Trophoblast cell (in vitro differentiated cells and primary cell): ENCODE measurements at regions not wholly inside any gene's neighbourhood (a gene's known extent, or its start where the extent isn't known, plus 50 kb on each side); places are given as distances from the start of the nearest gene placed in this dataset.

Experiments used
- DNase-seq, 2 donors: peaks; one replicate each; pipeline ENCODE4 v3.0.0-alpha.2; 2016
- H2AFZ ChIP-seq: 2 replicates; pipeline ENCODE4 v1.6.1; 2013; ENCODE audit warnings: low read length, moderate library complexity, mild to moderate bottlenecking; ENCODE audit not compliant: insufficient read depth, poor library complexity
- H2AK5ac ChIP-seq: 2 replicates; pipeline ENCODE4 v1.6.1; 2013; ENCODE audit warnings: mild to moderate bottlenecking, low read length
- H2BK120ac ChIP-seq: 2 replicates; pipeline ENCODE4 v1.6.1; 2013; ENCODE audit warnings: low read length, mild to moderate bottlenecking, moderate library complexity; ENCODE audit not compliant: insufficient read depth, poor library complexity
- H2BK12ac ChIP-seq: 2 replicates; pipeline ENCODE4 v1.6.1; 2013; ENCODE audit warnings: mild to moderate bottlenecking, low read length, moderate library complexity
- H2BK5ac ChIP-seq: 2 replicates; pipeline ENCODE4 v1.6.1; 2013; ENCODE audit warnings: low read length, low read depth, moderate library complexity, mild to moderate bottlenecking; ENCODE audit not compliant: poor library complexity
- H3K14ac ChIP-seq: 2 replicates; pipeline ENCODE4 v1.6.1; 2013; ENCODE audit warnings: mild to moderate bottlenecking, low read length
- H3K18ac ChIP-seq: 2 replicates; pipeline ENCODE4 v1.6.1; 2013; ENCODE audit warnings: mild to moderate bottlenecking, low read length
- H3K23ac ChIP-seq: 2 replicates; pipeline ENCODE4 v1.6.1; 2013; ENCODE audit warnings: low read length
- H3K27ac ChIP-seq: 2 replicates; pipeline ENCODE4 v1.5.1; 2013; ENCODE audit warnings: low read depth, mild to moderate bottlenecking, inconsistent platforms, low read length, moderate library complexity
- H3K27me3 ChIP-seq: 2 replicates; pipeline ENCODE4 v1.6.1; 2013; ENCODE audit warnings: inconsistent platforms, mild to moderate bottlenecking, low read length, moderate library complexity; ENCODE audit not compliant: insufficient read depth
- H3K36me3 ChIP-seq, 2 experiments: 1 replicate in 1 of 2; 2 replicates in 1 of 2; pipeline ENCODE4 v1.6.1; 2013; ENCODE audit warnings: low read length in 2 of 2, mild to moderate bottlenecking in 2 of 2, moderate library complexity in 1 of 2; ENCODE audit not compliant: insufficient read depth in 2 of 2, control insufficient read depth in 1 of 2
- H3K4ac ChIP-seq: 2 replicates; pipeline ENCODE4 v1.6.1; 2013; ENCODE audit warnings: low read depth, mild to moderate bottlenecking, low read length, moderate library complexity
- H3K4me1 ChIP-seq, 2 experiments: 1 replicate in 1 of 2; 2 replicates in 1 of 2; pipeline ENCODE4 v1.6.1; 2013; ENCODE audit warnings: low read length in 2 of 2, mild to moderate bottlenecking in 2 of 2, moderate library complexity in 1 of 2; ENCODE audit not compliant: insufficient read depth in 2 of 2, control insufficient read depth in 1 of 2
- H3K4me2 ChIP-seq: 2 replicates; pipeline ENCODE4 v1.6.1; 2013; ENCODE audit warnings: inconsistent platforms, mild to moderate bottlenecking, low read length, moderate library complexity
- H3K4me3 ChIP-seq: 2 replicates; pipeline ENCODE4 v1.5.1; 2013; ENCODE audit warnings: mild to moderate bottlenecking, low read depth, low read length, inconsistent platforms
- H3K79me1 ChIP-seq: one replicate; pipeline ENCODE4 v1.6.1; 2013; ENCODE audit warnings: low read length
- H3K79me2 ChIP-seq: 2 replicates; pipeline ENCODE4 v1.6.1; 2013; ENCODE audit warnings: low read length, mild to moderate bottlenecking; ENCODE audit not compliant: control insufficient read depth, insufficient read depth, poor library complexity
- H3K9ac ChIP-seq: 2 replicates; pipeline ENCODE4 v1.6.1; 2013; ENCODE audit warnings: mild to moderate bottlenecking, low read length
- H3K9me3 ChIP-seq: 2 replicates; pipeline ENCODE4 v1.6.1; 2013; ENCODE audit warnings: low read depth, mild to moderate bottlenecking, control low read depth, inconsistent platforms, low read length; ENCODE audit not compliant: insufficient read depth
- H4K12ac ChIP-seq: 2 replicates; pipeline ENCODE4 v1.6.1; 2013; ENCODE audit warnings: low read depth, mild to moderate bottlenecking, low read length, moderate library complexity
- H4K8ac ChIP-seq: 2 replicates; pipeline ENCODE4 v1.6.1; 2013; ENCODE audit warnings: low read depth, mild to moderate bottlenecking, low read length, moderate library complexity
- H4K91ac ChIP-seq: one replicate; pipeline ENCODE4 v1.6.1; 2013; ENCODE audit warnings: low read depth, mild to moderate bottlenecking, low read length, moderate library complexity
- WGBS: extraction: QIAGEN DNeasy Blood & Tissue Kit; methylation state at CpG from one replicate; pipeline ENCODE4 v1.1.7; 2013; ENCODE audit warnings: missing lambda C conversion rate; ENCODE audit not compliant: insufficient read length, insufficient coverage; ENCODE audit errors: extremely low coverage; 5-methylcytosine and 5-hydroxymethylcytosine counted together

GRCh38 chr15:62578546-62578945 lies 413.5 kb upstream of the C2CD4B start:
- H3K4me2 ChIP-seq: no peak overlapping the region
- DNase-seq: no peak
- no peak overlapping the region for H3K4me3 ChIP-seq
- H2AK5ac ChIP-seq: no peak overlapping the region
- no peaks in the 10 kb centered on the region for H3K79me1 ChIP-seq
- whole genome bisulfite sequencing: no CpG with 5 or more reads among the region's 6 CpGs
- no peak overlapping the region for H2AFZ ChIP-seq
- H3K27ac ChIP-seq: no peak overlapping the region
- H3K9ac ChIP-seq: no peak overlapping the region
- no peak overlapping the region for H2BK5ac ChIP-seq
- H4K91ac ChIP-seq: no peak overlapping the region
- H2BK12ac ChIP-seq: no peak overlapping the region
- no peak overlapping the region for H3K23ac ChIP-seq
- no peaks in the 10 kb centered on the region for H3K27me3 ChIP-seq
- no peak overlapping the region for H3K18ac ChIP-seq
- no peak overlapping the region for H4K12ac ChIP-seq
- H3K4me1 ChIP-seq: no peaks in the 10 kb centered on the region
- H3K9me3 ChIP-seq: no peaks in the 10 kb centered on the region
- H4K8ac ChIP-seq: no peak overlapping the region
- no peak overlapping the region for H3K4ac ChIP-seq
- H2BK120ac ChIP-seq: no peak overlapping the region
- no peak overlapping the region for H3K14ac ChIP-seq
- peaks cover 0 to 6% of the 10 kb centered on the region in 2 experiments for H3K36me3 ChIP-seq
- no peaks in the 10 kb centered on the region for H3K79me2 ChIP-seq

- Histone ChIP-seq H3K18ac (no peak overlapping the region), H4K8ac (no peak overlapping the region), H3K4me2 (no peak overlapping the region), H3K9ac (no peak overlapping the region), H3K27ac (no peak overlapping the region), H2BK12ac (no peak overlapping the region), H3K36me3 (peaks cover 0 to 6% of the 10 kb centered on the region in 2 experiments), H2AK5ac (no peak overlapping the region), H3K79me2 (no peaks in the 10 kb centered on the region), H4K91ac (no peak overlapping the region), H3K79me1 (no peaks in the 10 kb centered on the region), H3K14ac (no peak overlapping the region), H3K4me1 (no peaks in the 10 kb centered on the region), H2AFZ (no peak overlapping the region), H3K27me3 (no peaks in the 10 kb centered on the region), H3K9me3 (no peaks in the 10 kb centered on the region), H3K4me3 (no peak overlapping the region), H3K4ac (no peak overlapping the region), H3K23ac (no peak overlapping the region), H2BK5ac (no peak overlapping the region), H2BK120ac (no peak overlapping the region), H4K12ac (no peak overlapping the region)
- no CpG with 5 or more reads among the region's 1 CpG for WGBS
- no peak for DNase-seq
Observed at GRCh38 chr15:62578960-62579359, 413.9 kb upstream of the C2CD4B start.

GRCh38 chr15:62579842-62580241 lies 414.8 kb upstream of the C2CD4B start:
- Histone ChIP-seq H4K8ac (no peak overlapping the region), H3K4ac (no peak overlapping the region), H3K4me3 (no peak overlapping the region), H3K4me2 (no peak overlapping the region), H3K36me3 (peaks cover 0 to 6% of the 10 kb centered on the region in 2 experiments), H3K79me1 (no peaks in the 10 kb centered on the region), H3K9me3 (no peaks in the 10 kb centered on the region), H3K27ac (no peak overlapping the region), H4K91ac (no peak overlapping the region), H2BK12ac (no peak overlapping the region), H3K79me2 (no peaks in the 10 kb centered on the region), H3K27me3 (no peaks in the 10 kb centered on the region), H3K4me1 (peaks cover 2% of the 10 kb centered on the region in 2 experiments), H3K23ac (no peak overlapping the region), H2AK5ac (no peak overlapping the region), H2BK5ac (no peak overlapping the region), H2AFZ (no peak overlapping the region), H3K18ac (no peak overlapping the region), H3K9ac (no peak overlapping the region), H3K14ac (no peak overlapping the region), H2BK120ac (no peak overlapping the region), H4K12ac (no peak overlapping the region)
- WGBS: no CpG with 5 or more reads among the region's 5 CpGs
- DNase-seq: no peak

DNA sequence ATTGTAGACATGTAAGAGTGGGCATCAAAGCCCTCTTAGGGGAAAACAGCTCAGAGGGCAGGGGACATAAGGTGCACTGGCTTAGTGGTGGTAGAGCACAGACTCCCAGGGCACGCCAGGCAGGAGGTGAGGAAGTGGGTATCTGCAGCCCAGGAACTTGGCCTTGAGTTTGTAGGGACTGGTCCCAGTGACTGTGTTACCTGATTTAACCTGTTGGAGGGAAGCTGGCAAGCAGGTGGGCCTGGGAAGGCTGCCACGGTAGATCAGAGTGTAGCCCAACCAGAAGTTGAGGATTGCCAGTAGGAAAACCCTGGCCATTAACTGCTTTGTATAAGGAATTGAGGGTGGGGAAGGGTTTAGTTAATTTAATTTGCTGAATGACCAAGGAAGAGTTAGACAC lies 417.5 kb upstream of the C2CD4B start:
- Histone ChIP-seq H3K4ac (no peak overlapping the region), H3K23ac (no peak overlapping the region), H3K27ac (no peak overlapping the region), H3K27me3 (no peaks in the 10 kb centered on the region), H2AK5ac (no peak overlapping the region), H3K4me3 (no peak overlapping the region), H2BK5ac (no peak overlapping the region), H3K4me1 (peaks cover 2 to 4% of the 10 kb centered on the region in 2 experiments), H3K36me3 (peaks cover 0 to 6% of the 10 kb centered on the region in 2 experiments), H4K12ac (no peak overlapping the region), H3K18ac (no peak overlapping the region), H4K8ac (no peak overlapping the region), H2BK120ac (no peak overlapping the region), H3K79me1 (no peaks in the 10 kb centered on the region), H3K14ac (no peak overlapping the region), H3K9me3 (no peaks in the 10 kb centered on the region), H2BK12ac (no peak overlapping the region), H4K91ac (no peak overlapping the region), H3K4me2 (no peak overlapping the region), H2AFZ (no peak overlapping the region), H3K9ac (no peak overlapping the region), H3K79me2 (no peaks in the 10 kb centered on the region)
- WGBS: no CpG with 5 or more reads among the region's 2 CpGs
- DNase-seq: no peak
